Nephron (organoid): ENCODE measurements at regions not wholly inside any gene's neighbourhood (a gene's known extent, or its start where the extent isn't known, plus 50 kb on each side); places are given as distances from the start of the nearest gene placed in this dataset.
"Not testable (repeated sequence)": the region's sequence is repeated elsewhere in the genome, so short reads cannot be mapped to it uniquely, and the experiment has no call there.

Experiments
- H3K27ac Mint-ChIP-seq, 3 experiments: 2 replicates each; pipeline ENCODE4 v1.8.0; 2020; ENCODE audit warnings: mixed read lengths in 3 of 3, mild to moderate bottlenecking in 2 of 3, moderate library complexity in 1 of 3
- H3K27me3 Mint-ChIP-seq: 2 replicates; pipeline ENCODE4 v1.8.0; 2021; ENCODE audit warnings: low read depth, mild to moderate bottlenecking, moderate library complexity, mixed read lengths
- H3K36me3 Mint-ChIP-seq: 2 replicates; pipeline ENCODE4 v1.8.0; 2020; ENCODE audit warnings: low read depth, mixed read lengths
- H3K4me1 Mint-ChIP-seq: 2 replicates; pipeline ENCODE4 v1.8.0; 2020; ENCODE audit warnings: mixed read lengths
- H3K4me3 Mint-ChIP-seq, 3 experiments: 2 replicates each; pipeline ENCODE4 v1.8.0; 2020; ENCODE audit warnings: mild to moderate bottlenecking in 3 of 3, mixed read lengths in 3 of 3, moderate library complexity in 2 of 3
- H3K9me3 Mint-ChIP-seq: 2 replicates; pipeline ENCODE4 v1.8.0; 2020; ENCODE audit warnings: mixed read lengths
- TF ChIP-seq, protein P1 (sequence below), 3 experiments: fragments of 200-600 bp; sonication (generic); IDR thresholded peaks; one replicate each; pipeline ENCODE4 v1.5.0; 2021; ENCODE audit warnings: antibody characterized with exemption in 3 of 3; ENCODE audit not compliant: unreplicated experiment in 3 of 3

DNA sequence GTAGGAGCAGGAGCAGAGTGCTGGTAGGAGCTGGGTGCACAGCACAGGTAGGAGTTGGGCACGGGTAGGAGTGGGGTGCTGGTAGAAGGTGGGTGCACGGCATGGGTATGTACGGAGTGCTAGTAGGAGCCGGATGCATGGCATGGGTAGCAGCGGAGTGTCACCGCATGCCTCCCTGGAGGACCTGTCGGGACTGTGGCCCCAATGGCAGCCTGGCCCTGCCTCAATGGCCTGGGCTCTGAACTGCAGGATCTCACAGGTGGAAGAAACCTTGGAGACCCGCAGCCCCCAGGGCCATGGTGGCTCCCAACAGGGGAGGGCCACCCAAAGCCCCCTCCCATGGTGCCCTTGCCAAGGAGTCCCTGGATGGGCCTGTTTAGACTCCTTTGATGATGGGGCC, 1146.0 kb downstream of the UQCRFS1 start:
- Mint-ChIP-seq H3K4me3 (no peak overlapping the region), H3K36me3 (no peaks in the 10 kb centered on the region), H3K27ac (no peak overlapping the region), H3K27me3 (peaks cover 3% of the 10 kb centered on the region), H3K4me1 (no peaks in the 10 kb centered on the region), H3K9me3 (peaks cover 3% of the 10 kb centered on the region)
- TF ChIP-seq, protein P1, sequence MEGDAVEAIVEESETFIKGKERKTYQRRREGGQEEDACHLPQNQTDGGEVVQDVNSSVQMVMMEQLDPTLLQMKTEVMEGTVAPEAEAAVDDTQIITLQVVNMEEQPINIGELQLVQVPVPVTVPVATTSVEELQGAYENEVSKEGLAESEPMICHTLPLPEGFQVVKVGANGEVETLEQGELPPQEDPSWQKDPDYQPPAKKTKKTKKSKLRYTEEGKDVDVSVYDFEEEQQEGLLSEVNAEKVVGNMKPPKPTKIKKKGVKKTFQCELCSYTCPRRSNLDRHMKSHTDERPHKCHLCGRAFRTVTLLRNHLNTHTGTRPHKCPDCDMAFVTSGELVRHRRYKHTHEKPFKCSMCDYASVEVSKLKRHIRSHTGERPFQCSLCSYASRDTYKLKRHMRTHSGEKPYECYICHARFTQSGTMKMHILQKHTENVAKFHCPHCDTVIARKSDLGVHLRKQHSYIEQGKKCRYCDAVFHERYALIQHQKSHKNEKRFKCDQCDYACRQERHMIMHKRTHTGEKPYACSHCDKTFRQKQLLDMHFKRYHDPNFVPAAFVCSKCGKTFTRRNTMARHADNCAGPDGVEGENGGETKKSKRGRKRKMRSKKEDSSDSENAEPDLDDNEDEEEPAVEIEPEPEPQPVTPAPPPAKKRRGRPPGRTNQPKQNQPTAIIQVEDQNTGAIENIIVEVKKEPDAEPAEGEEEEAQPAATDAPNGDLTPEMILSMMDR (IDR thresholded peaks at IDR 0.05; ENCODE audit: unreplicated experiment in 3 of 3), result no peak

DNA sequence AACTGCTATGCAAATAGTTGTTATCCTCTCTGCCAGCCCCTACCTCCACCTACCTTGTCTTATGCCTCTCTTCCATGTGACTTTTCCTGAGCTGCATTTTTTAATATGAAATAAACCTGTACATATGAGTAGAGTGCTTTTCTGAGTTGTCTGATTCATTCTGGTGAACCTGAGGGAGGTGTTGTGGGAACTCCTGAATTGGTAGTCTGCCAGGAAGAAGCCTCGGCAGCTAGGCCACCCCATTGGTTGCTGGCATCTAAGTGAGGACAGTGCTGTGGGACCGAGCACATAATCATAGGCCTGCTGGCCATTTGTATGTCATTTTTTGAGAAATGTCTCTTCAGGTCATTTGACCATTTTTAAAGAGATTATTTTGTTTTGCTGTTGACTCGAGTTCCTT, 1146.8 kb downstream of the UQCRFS1 start:
- TF ChIP-seq, protein P1 (IDR thresholded peaks at IDR 0.05; ENCODE audit: unreplicated experiment in 3 of 3), result no peak
- H3K27me3 Mint-ChIP-seq, result peaks cover 3% of the 10 kb centered on the region

DNA sequence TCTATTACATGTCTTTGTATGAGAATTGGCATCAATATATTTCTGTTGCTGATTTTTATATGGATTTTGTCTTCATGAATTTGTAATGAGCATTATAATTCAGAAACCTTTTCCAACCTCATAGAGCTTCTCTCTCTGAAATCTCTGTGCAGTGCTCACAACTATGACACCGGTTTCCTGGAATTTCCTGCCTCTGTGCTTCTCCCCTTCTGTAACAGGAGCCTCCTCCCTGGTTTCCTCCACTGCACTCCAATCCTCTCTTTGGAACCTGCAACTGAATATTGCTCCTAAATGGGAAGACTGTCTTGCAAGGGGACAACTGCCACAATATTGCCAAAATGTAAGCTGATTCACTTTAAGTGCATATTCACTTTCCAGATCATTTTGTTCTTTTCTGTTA, 1147.9 kb downstream of the UQCRFS1 start:
- peaks cover 3% of the 10 kb centered on the region for H3K27me3 Mint-ChIP-seq
- TF ChIP-seq, protein P1 (IDR thresholded peaks at IDR 0.05; ENCODE audit: unreplicated experiment in 3 of 3), result no peak
- no peak overlapping the region for H3K4me3 Mint-ChIP-seq
- no peaks in the 10 kb centered on the region for H3K4me1 Mint-ChIP-seq
- peaks cover 3% of the 10 kb centered on the region for H3K9me3 Mint-ChIP-seq
- no peak overlapping the region for H3K27ac Mint-ChIP-seq
- no peaks in the 10 kb centered on the region for H3K36me3 Mint-ChIP-seq

More for the DNA sequence above, 1146.8 kb downstream of the UQCRFS1 start:
- no peak overlapping the region for H3K4me3 Mint-ChIP-seq
- H3K9me3 Mint-ChIP-seq, result peaks cover 3% of the 10 kb centered on the region
- no peaks in the 10 kb centered on the region for H3K36me3 Mint-ChIP-seq
- H3K27ac Mint-ChIP-seq, result no peak overlapping the region
- H3K4me1 Mint-ChIP-seq, result no peaks in the 10 kb centered on the region

DNA sequence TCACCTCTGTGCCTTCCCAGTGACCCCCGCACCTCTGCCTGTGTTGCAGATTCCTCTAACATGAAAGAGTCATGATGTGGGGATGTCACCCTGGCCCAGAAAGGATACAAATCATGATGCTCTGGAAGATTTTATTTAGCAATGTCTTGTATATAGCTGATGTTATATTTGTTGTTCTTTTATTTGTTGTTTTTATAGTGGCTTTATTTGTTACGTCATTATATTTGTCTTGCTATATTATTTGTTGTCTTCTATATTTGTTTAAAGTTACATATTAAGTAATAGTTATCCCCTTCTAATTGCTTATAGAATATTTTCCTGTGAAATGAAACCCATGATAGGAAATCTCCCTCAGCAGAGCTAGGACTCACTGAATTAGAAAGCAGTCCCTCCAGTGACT, 1149.2 kb downstream of the UQCRFS1 start:
- Mint-ChIP-seq H3K27me3 (peaks cover 3% of the 10 kb centered on the region), H3K9me3 (peaks cover 3% of the 10 kb centered on the region), H3K4me3 (no peak overlapping the region), H3K4me1 (no peaks in the 10 kb centered on the region), H3K36me3 (no peaks in the 10 kb centered on the region), H3K27ac (no peak overlapping the region)
- TF ChIP-seq, protein P1 (IDR thresholded peaks at IDR 0.05; ENCODE audit: unreplicated experiment in 3 of 3), result no peak

DNA sequence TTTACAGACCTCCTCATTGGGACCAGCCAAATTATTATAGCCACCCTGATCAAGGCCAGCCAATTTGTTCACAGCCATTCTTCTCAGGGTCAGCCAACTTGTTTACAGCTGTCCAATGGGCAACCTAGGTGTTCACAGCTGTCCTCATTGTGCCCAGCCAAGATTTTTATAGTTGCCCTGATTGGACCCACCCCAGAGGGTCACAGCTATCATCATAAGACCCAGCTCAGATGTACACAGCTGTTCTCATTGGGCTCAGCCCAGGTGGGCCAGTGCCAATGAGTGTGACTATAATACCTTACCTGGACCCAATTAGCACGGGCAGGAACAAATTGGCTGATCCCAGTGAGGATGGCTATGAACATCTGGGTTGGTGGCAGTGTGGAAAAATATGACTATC, 1151.8 kb downstream of the UQCRFS1 start:
- Mint-ChIP-seq H3K36me3 (no peaks in the 10 kb centered on the region), H3K4me3 (no peak overlapping the region), H3K4me1 (no peaks in the 10 kb centered on the region), H3K27ac (no peak overlapping the region), H3K27me3 (peaks cover 8% of the 10 kb centered on the region), H3K9me3 (peaks cover 9% of the 10 kb centered on the region)
- TF ChIP-seq, protein P1 (IDR thresholded peaks at IDR 0.05; ENCODE audit: unreplicated experiment in 3 of 3), result no peak

DNA sequence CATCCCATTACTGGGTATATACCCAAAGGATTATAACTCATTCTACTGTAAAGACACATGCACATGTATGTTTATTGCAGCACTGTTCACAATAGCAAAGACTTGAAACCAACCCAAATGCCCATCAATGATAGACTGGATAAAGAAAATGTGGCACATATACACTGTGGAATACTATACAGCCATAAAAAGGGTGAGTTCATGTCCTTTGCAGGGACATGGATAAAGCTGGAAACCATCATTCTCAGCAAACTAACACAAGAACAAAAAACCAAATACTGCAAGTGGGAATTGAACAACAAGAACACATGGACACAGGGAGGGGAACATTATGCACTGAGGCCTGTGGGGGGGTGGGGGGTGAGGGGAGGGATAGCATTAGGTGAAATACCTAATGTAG, 1155.9 kb downstream of the UQCRFS1 start:
- H3K36me3 Mint-ChIP-seq, result not testable (repeated sequence)

More for the DNA sequence above, 1155.9 kb downstream of the UQCRFS1 start:
- Mint-ChIP-seq H3K27me3 (peaks cover 11% of the 10 kb centered on the region), H3K9me3 (peaks cover 13% of the 10 kb centered on the region)
- H3K4me1 Mint-ChIP-seq, H3K4me3 Mint-ChIP-seq, H3K27ac Mint-ChIP-seq: not testable (repeated sequence)
